GM20431 (cell line): ENCODE measurements at regions not wholly inside any gene's neighbourhood (a gene's known extent, or its start where the extent isn't known, plus 50 kb on each side); places are given as distances from the start of the nearest gene placed in this dataset.
"Not testable (repeated sequence)": the region's sequence is repeated elsewhere in the genome, so short reads cannot be mapped to it uniquely, and the experiment has no call there.

ENCODE experiments used
- in situ Hi-C: fragments of 300-500 bp; cut with MseI, MboI; formaldehyde crosslinking; loops from one replicate; pipeline ENCODE4 v1.15.0; 2020; ENCODE audit warnings: low sequenced_read_pairs; ENCODE audit not compliant: unreplicated experiment

DNA sequence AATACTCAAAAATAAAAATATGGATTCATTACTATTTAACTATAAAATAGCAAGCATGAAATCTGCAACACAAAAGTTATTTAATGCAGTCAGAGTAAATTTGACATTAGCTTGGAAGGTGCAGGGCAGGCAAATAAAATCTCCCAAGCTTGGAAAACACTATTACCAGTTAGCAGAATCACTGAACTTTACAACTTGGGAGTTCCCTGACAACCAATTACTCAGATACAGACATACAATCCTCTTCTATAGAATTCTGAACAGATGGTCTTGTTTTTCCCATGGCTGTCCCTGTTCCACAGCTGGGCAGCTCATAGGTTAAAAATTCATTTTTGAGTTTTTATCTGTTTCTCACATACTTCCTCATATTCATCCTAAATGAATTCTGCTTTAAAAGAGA lies 1002.6 kb downstream of the SORCS3 start:
- in situ Hi-C loops, result no loop called here

DNA sequence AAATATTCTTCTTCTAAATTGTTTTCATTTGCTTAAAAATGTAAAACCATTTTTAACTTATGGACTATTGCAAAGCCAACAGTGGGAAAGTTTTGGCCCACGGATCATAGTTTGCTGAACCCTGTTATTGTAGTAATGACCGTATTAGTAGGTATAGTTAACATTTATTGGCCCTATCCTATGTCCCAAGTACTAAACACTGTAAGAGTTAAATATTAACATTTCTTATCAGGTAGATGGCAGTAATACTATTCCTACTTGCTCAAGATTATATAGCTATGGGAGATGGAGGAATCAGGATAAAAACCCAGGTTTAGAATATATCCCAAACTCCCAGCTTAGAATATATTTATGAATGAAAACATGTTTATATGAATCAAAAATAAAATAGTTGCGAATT lies 993.2 kb downstream of the SORCS3 start:
- in situ Hi-C loops, result no loop called here

DNA sequence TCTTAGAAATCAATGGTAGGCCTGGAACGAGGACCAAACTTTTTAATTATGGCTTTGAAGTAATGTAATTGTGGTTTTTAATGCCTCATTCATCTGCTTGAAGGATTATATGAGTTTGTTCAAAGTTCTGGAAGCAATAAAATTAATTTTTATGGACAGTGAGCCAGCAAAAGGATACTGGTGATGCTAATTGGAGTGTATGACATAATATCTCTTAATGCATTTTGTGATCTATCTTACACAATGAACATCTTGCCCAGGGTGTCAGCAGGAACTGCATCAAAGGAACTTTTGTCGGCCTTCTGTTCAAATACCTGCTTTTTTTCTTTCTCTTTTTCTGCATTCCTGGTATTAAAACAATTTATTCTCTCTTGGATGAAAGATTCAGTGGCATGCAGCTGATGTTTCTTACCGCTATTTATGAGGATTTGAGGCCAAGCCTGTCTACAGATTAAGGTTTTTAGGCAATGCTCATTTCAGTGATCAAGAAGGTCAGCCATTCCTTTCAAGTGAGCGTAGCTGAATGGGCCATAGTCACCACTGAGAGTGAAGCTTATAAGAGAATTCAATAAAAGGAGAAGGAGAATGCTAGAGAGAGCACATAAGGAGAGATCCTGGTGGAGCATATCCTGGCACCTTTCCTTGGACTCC lies 974.8 kb downstream of the SORCS3 start:
- in situ Hi-C loops, result no loop called here

DNA sequence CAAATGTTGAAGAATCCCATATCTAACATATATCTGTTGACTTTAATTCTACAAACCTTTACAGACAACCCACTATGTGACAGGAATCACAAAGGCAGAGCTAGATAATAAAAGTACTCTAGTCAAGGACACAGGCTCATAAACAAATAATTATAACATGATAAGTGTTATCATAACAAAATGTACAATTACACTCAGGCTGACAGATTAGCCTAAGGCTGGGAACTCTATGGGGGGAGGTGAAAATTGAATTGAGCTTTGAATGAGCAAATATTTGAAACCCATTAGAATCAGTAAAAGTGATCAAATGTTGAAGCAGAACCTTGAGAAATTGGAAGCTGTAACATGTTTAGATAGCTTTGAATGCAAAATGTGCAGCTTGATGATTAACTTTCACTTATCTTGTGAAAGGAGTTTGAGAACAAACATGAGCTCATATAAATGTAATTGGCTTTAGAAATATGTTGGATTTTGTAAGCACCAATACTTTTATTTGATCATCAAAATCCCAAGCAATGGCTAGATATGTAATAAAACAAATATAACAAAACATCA lies 970.2 kb downstream of the SORCS3 start:
- in situ Hi-C loops, result no loop called here

DNA sequence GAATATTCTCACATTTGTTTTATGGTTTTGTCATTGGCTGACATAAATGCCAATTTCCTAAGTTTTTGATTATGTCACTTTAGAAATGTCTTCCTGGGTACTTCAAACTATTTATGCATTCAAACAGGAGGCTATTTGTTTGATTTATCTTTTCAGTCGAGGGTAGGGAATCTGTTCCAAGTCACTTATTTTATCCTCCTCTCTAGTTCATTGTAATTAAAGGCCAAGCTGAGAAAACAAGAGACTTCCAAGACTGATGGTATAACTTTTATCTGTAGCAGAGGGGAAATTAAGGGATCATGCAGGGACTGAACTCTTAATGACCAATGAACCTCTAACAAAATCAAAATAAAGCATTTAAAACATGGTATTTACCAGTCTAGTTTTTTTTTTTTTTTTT lies 968.4 kb downstream of the SORCS3 start:
- in situ Hi-C loops, result no loop called here

DNA sequence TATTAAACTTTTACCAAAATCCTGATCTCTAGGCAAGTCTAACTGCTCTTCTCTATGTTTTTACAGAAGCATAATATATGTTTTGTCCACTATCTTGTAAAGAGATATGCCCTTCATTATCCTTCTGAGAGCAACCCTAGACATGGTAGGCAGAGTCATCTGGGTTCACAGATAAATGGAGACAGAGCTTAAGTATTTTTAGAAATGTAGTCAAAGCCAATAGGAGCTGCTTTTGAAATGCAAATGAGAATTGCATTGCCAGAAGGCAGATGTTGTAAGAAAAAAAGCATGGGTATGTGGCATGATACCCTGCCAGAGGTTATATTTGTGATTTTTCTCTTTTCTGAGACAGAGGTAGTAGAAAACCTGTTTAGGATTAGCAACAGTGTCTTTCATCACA lies 964.8 kb downstream of the SORCS3 start:
- in situ Hi-C loops, result no loop called here

DNA sequence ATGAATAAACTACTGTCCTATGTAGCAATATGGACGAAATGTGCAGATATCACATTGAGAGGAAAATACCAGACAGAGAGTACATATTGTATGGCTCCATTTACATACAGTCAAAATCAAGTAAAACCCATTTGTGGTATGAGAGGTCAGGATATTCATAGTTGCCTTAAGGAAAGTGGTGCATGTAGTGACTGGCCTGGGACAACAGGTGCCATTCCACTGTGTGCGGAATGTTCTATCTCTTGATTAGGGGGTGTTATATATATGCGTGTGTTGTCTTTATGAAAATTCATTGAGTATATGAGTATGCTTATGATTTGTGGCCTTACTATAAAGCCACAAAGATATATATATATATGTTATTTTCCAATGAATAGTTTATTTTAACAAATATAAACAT lies 964.0 kb downstream of the SORCS3 start:
- in situ Hi-C loops, result no loop called here

DNA sequence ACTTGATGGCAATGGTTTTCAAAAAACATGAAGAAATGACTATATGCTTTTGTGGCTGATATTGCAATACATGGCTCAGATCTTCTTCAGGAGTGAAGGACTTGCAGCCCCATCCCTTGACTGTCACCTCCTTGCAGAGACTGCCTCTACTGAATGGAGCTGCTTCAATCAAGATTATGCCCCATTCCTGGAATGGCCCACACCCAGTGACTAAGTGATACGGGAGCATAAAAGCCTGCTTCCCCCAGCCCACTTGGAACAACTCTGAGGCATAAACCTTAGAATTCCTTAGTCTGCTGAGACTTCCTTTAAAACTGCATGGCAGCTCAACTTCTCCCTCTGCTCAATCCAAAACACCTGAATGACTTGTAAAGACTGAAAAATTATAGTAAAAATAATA lies 957.1 kb downstream of the SORCS3 start:
- in situ Hi-C loops, result no loop called here

DNA sequence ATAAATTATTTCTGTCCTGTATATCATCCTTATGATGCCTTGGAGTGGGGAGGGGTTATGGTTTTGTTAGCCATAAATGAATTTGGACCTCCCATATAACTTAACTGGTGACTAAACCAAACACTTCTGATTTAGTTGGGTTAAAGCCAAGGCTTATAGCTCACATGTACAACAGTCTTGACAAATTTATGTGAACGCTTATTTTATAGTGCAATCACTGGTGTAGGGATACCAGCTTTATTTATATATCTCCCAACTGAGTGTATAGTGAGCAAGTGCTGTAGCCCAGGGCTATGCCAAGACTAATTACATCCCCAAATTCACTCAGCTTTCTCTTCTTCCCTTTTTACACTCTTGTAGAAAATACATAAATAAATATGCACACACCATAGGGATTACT lies 956.2 kb downstream of the SORCS3 start:
- in situ Hi-C loops, result no loop called here

DNA sequence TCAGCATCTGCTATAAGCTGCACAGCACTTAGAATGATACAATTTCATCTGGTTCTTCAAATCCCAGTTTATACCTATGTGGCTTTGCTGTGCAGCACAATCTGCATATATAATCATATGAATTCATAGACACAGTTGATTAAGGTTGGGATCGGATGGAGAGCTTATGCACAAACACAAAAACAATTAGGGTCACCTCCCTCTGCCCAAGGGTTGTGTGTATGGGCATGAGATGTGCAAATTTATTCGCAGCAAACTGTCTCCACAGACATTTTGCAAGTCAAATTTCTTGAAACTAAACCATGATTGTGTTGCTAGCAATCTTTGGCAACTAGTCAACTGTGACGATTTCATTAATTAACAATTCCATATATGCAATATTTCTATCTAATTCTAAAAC lies 955.7 kb downstream of the SORCS3 start:
- in situ Hi-C loops, result no loop called here

DNA sequence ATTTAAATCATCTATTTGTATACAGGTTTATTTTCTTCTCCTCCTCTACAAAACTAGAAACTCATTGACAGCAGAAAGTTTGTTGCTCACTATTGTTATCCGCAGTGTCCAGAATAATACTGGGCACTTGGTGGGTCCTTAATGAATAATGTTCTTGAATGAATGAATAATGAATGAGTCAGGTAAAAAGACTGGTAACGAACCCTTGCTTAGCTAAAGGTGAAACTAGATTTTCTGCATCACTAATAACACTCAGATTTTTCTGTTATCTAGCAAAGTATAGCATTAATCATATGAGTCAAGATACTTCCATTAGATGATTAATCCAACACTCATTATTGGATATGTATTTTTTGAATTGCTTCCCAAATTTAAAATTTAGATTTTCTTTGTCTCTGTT lies 953.2 kb downstream of the SORCS3 start:
- in situ Hi-C loops, result no loop called here

DNA sequence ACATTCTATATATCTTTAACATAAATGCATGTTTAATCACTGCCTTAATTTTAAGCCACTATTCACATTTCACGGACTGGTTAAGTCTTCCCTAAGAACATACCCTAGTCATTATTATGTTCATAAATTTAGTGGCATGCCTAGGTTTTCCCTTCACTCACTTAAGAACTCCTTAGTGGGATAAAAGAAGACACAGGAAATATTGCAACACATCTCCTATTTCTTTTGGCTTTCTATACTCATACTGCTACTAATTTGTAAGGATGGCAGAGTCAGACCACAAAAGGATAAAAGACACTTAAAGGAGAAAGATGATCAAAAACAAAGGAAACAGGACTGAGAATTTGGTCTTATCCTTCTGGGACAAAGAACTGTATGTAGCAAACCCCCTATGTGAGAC lies 951.4 kb downstream of the SORCS3 start:
- in situ Hi-C loops, result no loop called here

DNA sequence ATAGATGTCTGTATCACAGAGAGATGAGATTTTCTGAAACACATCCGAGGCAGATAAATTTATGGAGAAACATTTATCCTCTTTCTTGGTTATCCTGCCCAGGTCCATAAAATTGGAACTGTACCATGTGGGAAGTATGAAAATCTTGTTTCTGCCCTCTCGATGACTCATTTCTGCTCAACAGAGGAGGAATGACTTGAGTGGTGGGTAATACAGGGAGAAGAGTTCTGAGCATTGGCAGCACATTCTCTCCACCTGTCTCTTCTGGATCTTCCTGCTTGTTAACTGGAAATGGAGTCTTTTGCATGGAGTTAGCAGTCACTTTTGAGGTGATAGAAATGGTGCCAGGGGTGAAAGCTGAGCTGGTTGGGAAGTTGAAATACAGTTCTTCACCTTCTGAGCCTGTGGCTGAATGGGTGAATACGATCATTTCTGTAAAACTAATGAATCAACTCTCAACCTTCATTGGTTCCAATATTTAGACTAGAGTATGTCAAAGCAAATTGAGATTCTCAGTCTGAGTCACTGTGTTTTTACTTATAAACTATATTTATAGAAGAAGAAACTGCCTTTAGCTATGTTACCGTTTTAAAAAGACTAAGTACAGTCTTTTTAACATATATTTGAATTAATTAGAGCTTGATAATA lies 945.5 kb downstream of the SORCS3 start:
- in situ Hi-C loops, result no loop called here

DNA sequence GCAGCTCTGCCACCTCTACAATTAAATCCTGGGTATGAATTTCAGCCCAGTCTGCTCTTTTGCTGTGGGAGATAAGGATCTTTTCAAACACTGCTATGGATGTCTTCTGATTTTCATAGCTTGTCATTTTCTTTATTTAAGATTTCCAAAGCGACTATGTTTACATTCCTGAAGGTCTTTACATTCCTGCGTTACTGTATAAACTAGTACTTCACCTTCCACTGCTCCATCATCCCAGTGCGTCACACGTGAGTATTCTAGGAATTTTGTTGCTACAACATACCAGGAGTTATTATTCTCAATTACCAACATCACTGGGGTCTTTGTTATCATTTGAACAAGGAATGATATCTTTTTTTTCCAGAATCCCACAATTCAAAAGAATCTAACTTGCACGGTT lies 944.7 kb downstream of the SORCS3 start:
- in situ Hi-C loops, result no loop called here

DNA sequence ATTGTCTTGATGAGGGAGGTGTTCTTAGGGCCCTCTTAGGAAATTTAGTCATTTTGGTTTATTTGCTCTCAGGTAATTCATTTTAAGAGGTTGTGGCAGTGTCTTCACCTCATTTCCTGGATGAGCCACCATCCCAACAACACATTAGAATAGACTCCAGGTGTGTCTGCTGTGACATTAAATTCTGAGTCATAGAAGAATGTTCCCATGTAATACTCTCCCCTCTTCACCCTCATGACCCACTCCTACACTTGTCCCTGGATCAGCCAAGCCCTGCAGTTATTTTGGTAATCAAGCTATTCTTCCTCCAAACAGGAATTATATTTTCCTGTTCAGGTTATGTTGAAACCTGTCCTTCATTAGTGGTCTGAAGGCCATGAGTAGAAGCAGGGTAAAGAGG lies 944.1 kb downstream of the SORCS3 start:
- in situ Hi-C loops, result no loop called here

DNA sequence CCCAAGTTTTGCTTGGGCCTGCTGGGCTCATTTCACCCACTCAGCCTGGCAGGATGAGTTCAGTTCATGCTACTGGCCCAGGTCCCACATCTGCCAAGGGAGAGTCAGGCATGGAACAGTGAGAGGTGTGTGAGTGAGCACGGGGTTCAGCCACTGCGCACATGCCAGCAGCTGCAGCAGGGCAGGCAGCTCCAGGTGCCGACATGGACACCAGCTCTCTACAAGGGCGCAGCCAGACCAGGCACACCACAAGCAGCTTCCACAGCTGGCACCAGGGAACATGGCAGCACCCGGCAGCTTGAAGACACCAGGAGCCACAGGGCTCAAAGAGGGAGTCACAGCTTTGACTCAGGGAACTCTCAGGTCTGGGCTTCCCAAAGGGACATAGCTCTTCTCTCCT lies 938.0 kb downstream of the SORCS3 start:
- in situ Hi-C loops, result no loop called here

DNA sequence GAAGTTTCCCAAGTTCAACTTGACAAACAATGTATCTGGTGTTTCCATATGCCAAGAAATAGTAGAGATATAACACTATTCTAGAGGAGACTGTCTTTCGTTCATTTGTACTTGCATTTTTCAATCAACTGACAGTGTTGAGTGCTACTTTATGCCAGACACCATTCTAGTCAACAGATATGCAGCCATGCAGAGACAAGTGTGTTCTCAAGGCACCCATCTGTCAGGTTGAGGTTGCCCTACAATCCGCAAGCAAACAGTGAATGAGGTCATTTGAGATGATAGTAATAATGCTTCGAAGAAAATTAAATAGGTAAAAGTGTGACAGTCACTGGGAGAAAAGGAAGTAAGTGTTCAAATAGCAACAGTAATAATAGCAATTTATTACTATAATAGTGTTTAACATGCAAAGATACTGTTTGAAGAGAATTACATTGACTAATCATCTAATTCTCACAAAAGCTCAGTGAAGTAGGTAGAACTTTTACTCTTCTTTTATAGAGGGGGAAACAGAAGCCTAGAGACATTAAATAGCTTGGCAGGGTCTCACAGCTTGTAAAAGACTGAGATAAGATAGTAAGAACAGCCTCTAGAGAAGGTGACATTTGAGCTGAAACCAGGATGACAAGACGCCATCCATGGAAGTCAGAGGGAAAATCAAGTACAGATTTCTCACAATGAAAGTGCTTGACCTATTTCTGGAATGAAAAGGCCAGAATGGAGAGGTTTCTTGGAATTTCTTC lies 936.9 kb downstream of the SORCS3 start:
- in situ Hi-C loops, result no loop called here

DNA sequence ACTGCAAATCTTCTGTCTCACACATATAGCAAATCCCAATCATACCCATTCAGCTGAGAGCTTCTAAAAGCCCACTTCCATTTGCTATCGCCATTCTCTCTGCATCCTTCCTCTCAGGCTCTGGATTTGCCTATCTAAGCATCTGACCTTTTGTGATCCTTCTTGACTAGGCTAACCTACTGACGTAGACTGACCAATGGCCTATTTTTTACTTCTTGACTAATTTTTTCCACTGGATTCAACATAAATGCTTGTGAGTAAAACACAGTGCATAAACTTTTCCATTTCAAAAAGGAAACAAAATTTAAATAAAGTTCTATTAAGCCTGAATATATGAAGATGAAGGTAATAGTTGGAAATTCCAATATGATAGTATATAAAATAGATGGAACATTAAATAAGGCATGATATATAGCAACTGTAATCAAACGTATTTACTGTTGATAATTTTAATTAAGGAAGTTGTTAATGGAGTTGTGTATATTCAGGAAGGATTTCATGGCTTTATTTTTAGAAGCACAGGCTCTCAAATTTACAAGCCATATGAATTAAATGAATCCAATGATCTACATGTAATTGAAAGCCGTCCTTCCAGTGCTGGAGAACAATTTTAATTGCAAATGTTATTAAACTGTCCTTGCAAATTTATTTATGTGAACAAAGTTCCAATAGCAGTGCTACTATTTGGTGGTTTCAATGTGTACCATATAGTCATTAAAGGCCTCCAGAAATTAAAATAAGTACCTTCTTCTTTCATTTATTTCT lies 918.4 kb downstream of the SORCS3 start:
- in situ Hi-C loops, result no loop called here

DNA sequence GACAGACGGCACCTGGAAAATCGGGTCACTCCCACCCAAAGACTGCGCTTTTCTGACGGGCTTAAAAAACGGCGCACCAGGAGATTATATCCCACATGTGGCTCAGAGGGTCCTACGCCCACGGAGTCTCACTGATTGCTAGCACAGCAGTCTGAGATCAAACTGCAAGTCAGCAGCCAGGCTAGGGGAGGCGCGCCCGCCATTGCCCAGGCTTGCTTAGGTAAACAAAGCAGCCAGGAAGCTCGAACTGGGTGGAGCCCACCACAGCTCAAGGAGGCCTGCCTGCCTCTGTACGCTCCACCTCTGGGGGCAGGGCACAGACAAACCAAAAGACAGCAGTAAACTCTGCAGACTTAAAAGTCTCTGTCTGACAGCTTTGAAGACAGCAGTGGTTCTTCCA lies 909.4 kb downstream of the SORCS3 start:
- in situ Hi-C loops, result not testable (repeated sequence)

DNA sequence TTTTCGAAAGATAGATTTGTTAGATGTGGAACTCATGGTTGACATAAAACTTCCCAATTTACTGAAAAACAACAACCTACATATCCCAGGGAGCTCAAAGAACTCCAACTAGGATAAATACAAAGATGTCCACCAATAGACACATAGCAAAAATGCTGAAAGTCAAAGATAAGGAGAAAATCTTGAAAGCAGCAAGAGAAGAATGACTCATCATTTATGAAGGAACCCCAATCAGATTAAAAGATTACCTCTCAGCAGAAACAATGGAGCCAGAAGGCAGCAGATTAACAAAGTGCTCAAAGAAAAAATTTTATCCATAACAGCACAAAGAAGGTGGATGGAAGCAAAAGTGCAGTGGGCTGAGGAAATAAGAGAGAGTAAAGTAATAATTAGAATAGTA lies 908.6 kb downstream of the SORCS3 start:
- in situ Hi-C loops, result no loop called here

DNA sequence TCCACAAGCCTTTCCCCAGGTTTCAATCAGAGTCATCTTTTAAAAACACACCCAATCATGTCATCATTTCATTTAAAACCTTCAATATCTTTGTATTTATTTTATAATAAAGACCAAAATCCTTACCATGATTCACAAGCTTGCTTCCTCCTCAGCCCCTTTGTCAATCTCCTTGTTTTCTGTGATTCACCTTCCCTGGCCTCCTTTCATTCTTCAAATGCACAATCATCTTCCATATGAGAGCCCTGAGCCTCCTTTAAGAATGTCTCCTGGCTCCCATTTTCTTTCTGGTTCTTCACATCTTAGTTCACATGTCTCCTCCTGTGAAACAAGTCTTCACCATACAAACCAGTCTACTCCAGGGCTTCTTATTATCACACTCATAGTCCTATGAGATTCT lies 904.0 kb downstream of the SORCS3 start:
- in situ Hi-C loops, result no loop called here
